GM12878 (cell line): ENCODE measurements at regions not wholly inside any gene's neighbourhood (a gene's known extent, or its start where the extent isn't known, plus 50 kb on each side); places are given as distances from the start of the nearest gene placed in this dataset.

Experiments used
- ATAC-seq: fragments of 200-7000 bp; cut with Tn5 transposase; 3 replicates; pipeline ENCODE4 v1.9.1; 2020; ENCODE audit warnings: mild to moderate bottlenecking, moderate library complexity
- BruUV-seq: library from RNA; stranded (reverse); fragments of 400-500 nt; replicated peaks from 2 replicates; lab custom pipeline; 2021; lab: Mats Ljungman, UMichigan
- CTCF ChIA-PET: fragments of 300-600 bp; sonication (Branson Sonifier 250); formaldehyde crosslinking; extraction: SDS; loops from one replicate; lab custom pipeline; 2021; ENCODE audit warnings: inconsistent platforms; lab: Yijun Ruan, JAX
- POLR2A ChIA-PET: fragments of 350-600 bp; formaldehyde crosslinking; extraction: SDS; loops from one replicate; lab custom pipeline; 2021; ENCODE audit warnings: inconsistent platforms; lab: Charles Lee
- RAD21 ChIA-PET: fragments of 300-600 bp; sonication (Branson Sonifier 250); formaldehyde crosslinking; loops from one replicate; lab custom pipeline; 2023; ENCODE audit warnings: antibody characterized with exemption; ENCODE audit not compliant: unreplicated experiment; lab: Charles Lee
- SMC1A ChIA-PET: fragments of 300-600 bp; sonication (Branson Sonifier 250); formaldehyde crosslinking; loops from one replicate; lab custom pipeline; 2023; ENCODE audit not compliant: unreplicated experiment, uncharacterized antibody; lab: Charles Lee
- DNase-seq: peaks from one replicate; pipeline ENCODE4 v3.0.0-alpha.2; 2011; ENCODE audit warnings: low read depth, low spot score
- FAIRE-seq: peaks from 3 replicates; lab custom pipeline; 2011; peaks lifted over from hg19 to GRCh38; lab: Jason Lieb, UNC
- H2AFZ ChIP-seq: 2 replicates; pipeline ENCODE4 v1.6.0; 2011; ENCODE audit warnings: low read depth, low read length, control low read depth; ENCODE audit not compliant: control insufficient read depth
- H3K27ac ChIP-seq: 2 replicates; pipeline ENCODE4 v1.5.1; 2011; ENCODE audit warnings: control low read depth; ENCODE audit not compliant: control insufficient read depth, insufficient read depth
- H3K27me3 ChIP-seq, 2 experiments: replicated peaks in 1 of 2; 2 replicates each; pipeline versions ENCODE4 v1.6.0 to v1.6.1; 2011; ENCODE audit warnings: low read length in 1 of 2; ENCODE audit not compliant: control insufficient read depth in 2 of 2, insufficient read depth in 2 of 2
- H3K36me3 ChIP-seq, 2 experiments: 2 replicates each; pipeline ENCODE4 v1.5.1; 2011; ENCODE audit warnings: low read length in 1 of 2; ENCODE audit not compliant: control insufficient read depth in 2 of 2, insufficient read depth in 2 of 2
- H3K4me1 ChIP-seq: 2 replicates; pipeline ENCODE4 v1.6.1; 2011; ENCODE audit warnings: mild to moderate bottlenecking, low read length, moderate library complexity, mixed read lengths; ENCODE audit not compliant: control insufficient read depth, insufficient read depth
- H3K4me2 ChIP-seq: 2 replicates; pipeline ENCODE4 v1.6.0; 2011; ENCODE audit warnings: control low read depth; ENCODE audit not compliant: control insufficient read depth, insufficient read depth
- H3K4me3 ChIP-seq: fragments of 200-600 bp; sonication (generic); 2 replicates; pipeline ENCODE4 v1.5.1; 2016
- H3K79me2 ChIP-seq: 2 replicates; pipeline ENCODE4 v1.6.0; 2011; ENCODE audit warnings: low read length; ENCODE audit not compliant: control insufficient read depth, insufficient read depth
- H3K9ac ChIP-seq: 2 replicates; pipeline ENCODE4 v1.8.0; 2011; ENCODE audit warnings: low read length, control low read depth, mixed read lengths; ENCODE audit not compliant: control insufficient read depth, insufficient read depth
- H3K9me3 ChIP-seq: replicated peaks from 3 replicates; pipeline ENCODE4 v1.5.1; 2011; ENCODE audit warnings: mild to moderate bottlenecking, low read length; ENCODE audit not compliant: control insufficient read depth, insufficient read depth
- H4K20me1 ChIP-seq: 2 replicates; pipeline ENCODE4 v1.6.0; 2011; ENCODE audit not compliant: control insufficient read depth, insufficient read depth
- BACH1 ChIP-seq: fragments of 450-650 bp; IDR thresholded peaks from 2 replicates; pipeline ENCODE4 v1.6.1; 2017; ENCODE audit warnings: mild to moderate bottlenecking, borderline replicate concordance
- CEBPZ ChIP-seq: fragments of 150-350 bp; IDR thresholded peaks from 2 replicates; pipeline ENCODE4 v1.6.1; 2016; ENCODE audit warnings: low read depth, low read length
- CREB1 ChIP-seq: IDR thresholded peaks from 2 replicates; pipeline ENCODE4 v1.6.1; 2012; ENCODE audit warnings: low read depth, mild to moderate bottlenecking, inconsistent platforms
- CREM ChIP-seq: IDR thresholded peaks from 2 replicates; pipeline ENCODE4 v1.6.1; 2014; ENCODE audit warnings: antibody characterized with exemption, low read depth
- E2F4 ChIP-seq: IDR thresholded peaks from 2 replicates; pipeline ENCODE4 v1.6.1; 2012; ENCODE audit warnings: low read depth, low read length, improper control_type of control experiment
- FOS ChIP-seq: IDR thresholded peaks from 3 replicates; pipeline ENCODE4 v1.6.1; 2011; ENCODE audit warnings: borderline replicate concordance; ENCODE audit not compliant: insufficient read length; ENCODE audit errors: extremely low read depth
- MYB ChIP-seq: fragments of 150-350 bp; IDR thresholded peaks from 2 replicates; pipeline ENCODE4 v1.6.1; 2014; ENCODE audit warnings: mild to moderate bottlenecking, low read depth, low read length, borderline replicate concordance
- NR2C2 ChIP-seq: IDR thresholded peaks from 2 replicates; pipeline ENCODE4 v1.6.1; 2011; ENCODE audit warnings: borderline replicate concordance, low read depth; ENCODE audit not compliant: control insufficient read depth, insufficient read length
- SIN3A ChIP-seq: IDR thresholded peaks from 2 replicates; pipeline ENCODE4 v1.6.1; 2012; ENCODE audit warnings: low read depth, low read length, improper control_type of control experiment
- SP1 ChIP-seq: IDR thresholded peaks from one replicate; pipeline ENCODE4 v1.6.1; 2011; ENCODE audit warnings: low read depth, low read length
- SREBF1 ChIP-seq: IDR thresholded peaks from 2 replicates; pipeline ENCODE4 v1.6.1; 2012; ENCODE audit warnings: mild to moderate bottlenecking, low read length
- ZNF217 ChIP-seq: fragments of 450-650 bp; IDR thresholded peaks from 2 replicates; pipeline ENCODE4 v1.6.1; 2017; ENCODE audit warnings: antibody characterized with exemption, mild to moderate bottlenecking
- ZNF384 ChIP-seq: IDR thresholded peaks from 2 replicates; pipeline ENCODE4 v1.6.1; 2012; ENCODE audit warnings: low read depth, mild to moderate bottlenecking, low read length, improper control_type of control experiment, borderline replicate concordance
- ZNF622 ChIP-seq: fragments of 450-650 bp; IDR thresholded peaks from 2 replicates; pipeline ENCODE4 v1.6.1; 2017; ENCODE audit warnings: mild to moderate bottlenecking, inconsistent platforms
- WGBS: methylation state at CpG from one replicate; pipeline ENCODE4 v1.1.6; 2016; ENCODE audit warnings: low lambda C conversion rate; ENCODE audit not compliant: insufficient replicate concordance, insufficient coverage; ENCODE audit errors: missing lambda C conversion rate; 5-methylcytosine and 5-hydroxymethylcytosine counted together
- in situ Hi-C: fragments of 300-500 bp; cut with MboI; formaldehyde crosslinking; loops from 9 replicates; pipeline ENCODE4 v1.14.3; 2018; ENCODE audit warnings: mixed read lengths
- intact Hi-C: fragments of 100-400 bp; cut with micrococcal nuclease; formaldehyde crosslinking; loops from one replicate; pipeline ENCODE4 v1.14.2; 2022; ENCODE audit not compliant: unreplicated experiment

- ChIA-PET CTCF (no interaction called here), POLR2A (no interaction called here), SMC1A (no interaction called here), RAD21 (no interaction called here)
- ATAC-seq: no peak
- Histone ChIP-seq H3K27me3 (no peaks in the 10 kb centered on the region), H3K4me2 (no peak overlapping the region), H2AFZ (no peak overlapping the region), H3K36me3 (no peaks in the 10 kb centered on the region), H3K27ac (no peak overlapping the region), H3K79me2 (no peaks in the 10 kb centered on the region), H3K9me3 (no peaks in the 10 kb centered on the region), H3K4me3 (no peak overlapping the region), H3K9ac (no peak overlapping the region), H3K4me1 (no peaks in the 10 kb centered on the region), H4K20me1 (no peaks in the 10 kb centered on the region)
- in situ Hi-C loops: no loop called here
- no TSS peak for BruUV-seq
- no peak for DNase-seq
- no peak for TF ChIP-seq ZNF217
- intact Hi-C loops: no loop called here
- 39% methylated on average over 6 of the region's 6 CpGs for WGBS
- no peak for FAIRE-seq
Measured at GRCh38 chr9:108073823-108074222, 584.3 kb upstream of the KLF4 start.

GRCh38 chr9:108072740-108073139 is 583.2 kb upstream of the KLF4 start:
- Histone ChIP-seq H3K9ac (no peak overlapping the region), H3K9me3 (no peaks in the 10 kb centered on the region), H2AFZ (no peak overlapping the region), H3K79me2 (no peaks in the 10 kb centered on the region), H3K36me3 (no peaks in the 10 kb centered on the region), H3K4me3 (no peak overlapping the region), H3K27me3 (no peaks in the 10 kb centered on the region), H3K4me2 (no peak overlapping the region), H3K27ac (no peak overlapping the region), H3K4me1 (no peaks in the 10 kb centered on the region), H4K20me1 (no peaks in the 10 kb centered on the region)
- ChIA-PET POLR2A (no interaction called here), RAD21 (no interaction called here), SMC1A (no interaction called here), CTCF (no interaction called here)
- in situ Hi-C loops (no loop called here), intact Hi-C loops (no loop called here)
- no peak for ATAC-seq
- no peak for DNase-seq
- no peak for FAIRE-seq
- WGBS: 49% methylated on average over 6 of the region's 6 CpGs
- BruUV-seq: no TSS peak
- no peak for TF ChIP-seq FOS
- TF ChIP-seq NR2C2: no peak
- no peak for TF ChIP-seq E2F4
- TF ChIP-seq CREB1: no peak
- TF ChIP-seq ZNF217: no peak
- no peak for TF ChIP-seq ZNF622
- no peak for TF ChIP-seq BACH1
- TF ChIP-seq SP1: no peak
- TF ChIP-seq SREBF1: no peak
- TF ChIP-seq CEBPZ: no peak
- no peak for TF ChIP-seq SIN3A
- TF ChIP-seq MYB: no peak
- no peak for TF ChIP-seq ZNF384
- TF ChIP-seq CREM: no peak
